Mesenteric fat pad (tissue), 1 donor: ENCODE measurements at regions not wholly inside any gene's neighbourhood (a gene's known extent, or its start where the extent isn't known, plus 50 kb on each side); places are given as distances from the start of the nearest gene placed in this dataset.

Experiments used
- DNase-seq: peaks from one replicate; pipeline ENCODE4 v3.0.0-alpha.2; 2020; ENCODE audit warnings: low spot score
- donor health status: DM: yes; HTN: yes; CAD: no.

- no peak for DNase-seq
Measured at GRCh38 chr3:107992976-107993684, 97.7 kb downstream of the CD47 start.

GRCh38 chr3:107990926-107991325 is 99.9 kb downstream of the CD47 start:
- DNase-seq = no peak

GRCh38 chr3:107990433-107990832 is 100.4 kb downstream of the CD47 start:
- DNase-seq = no peak

- no peak for DNase-seq
Measured at GRCh38 chr3:107989661-107990060, 101.2 kb downstream of the CD47 start.

GRCh38 chr3:107988460-107989175 is 102.2 kb downstream of the CD47 start:
- DNase-seq = no peak

GRCh38 chr3:107987036-107987939 is 103.5 kb downstream of the CD47 start:
- no peak for DNase-seq

- no peak for DNase-seq
Measured at GRCh38 chr3:107986505-107986904, 104.3 kb downstream of the CD47 start.

- DNase-seq = no peak
Measured at GRCh38 chr3:107985496-107985895, 105.3 kb downstream of the CD47 start.

GRCh38 chr3:107983247-107983646 is 107.6 kb downstream of the CD47 start:
- no peak for DNase-seq

GRCh38 chr3:107982165-107982564 is 108.7 kb downstream of the CD47 start:
- DNase-seq = no peak

GRCh38 chr3:107981471-107982111 is 109.2 kb downstream of the CD47 start:
- DNase-seq = no peak

- no peak for DNase-seq
Measured at GRCh38 chr3:107979538-107979937, 111.3 kb downstream of the CD47 start.

- DNase-seq = no peak
Measured at GRCh38 chr3:107978131-107979055, 112.4 kb downstream of the CD47 start.

GRCh38 chr3:107977221-107978130 is 113.4 kb downstream of the CD47 start:
- no peak for DNase-seq

- no peak for DNase-seq
Measured at GRCh38 chr3:107976202-107976800, 114.5 kb downstream of the CD47 start.

- no peak for DNase-seq
Measured at GRCh38 chr3:107975529-107976201, 115.2 kb downstream of the CD47 start.

GRCh38 chr3:107973961-107974360 is 116.9 kb downstream of the CD47 start:
- no peak for DNase-seq

- no peak for DNase-seq
Measured at GRCh38 chr3:107973152-107973551, 117.7 kb downstream of the CD47 start.
